Body of pancreas (tissue), 4 donors: ENCODE measurements at regions not wholly inside any gene's neighbourhood (a gene's known extent, or its start where the extent isn't known, plus 50 kb on each side); places are given as distances from the start of the nearest gene placed in this dataset.

ENCODE experiments used
- ATAC-seq: fragments of 150-250 bp; one replicate; pipeline ENCODE4 v1.9.1; 2016
- DNase-seq, 4 donors: peaks; one replicate each; pipeline ENCODE4 v3.0.0-alpha.2; 2019
- H3K27ac ChIP-seq, 4 donors: fragments of 200-600 bp; sonication (generic); 1 replicate in 3 of 4; 2 replicates in 1 of 4; pipeline versions ENCODE4 v1.5.1 to v1.6.1; 2016 to 2019; ENCODE audit warnings: mild to moderate bottlenecking in 1 of 4, mixed read lengths in 1 of 4, moderate library complexity in 1 of 4
- H3K27me3 ChIP-seq, 2 donors: fragments of 200-600 bp; sonication (generic); one replicate each; pipeline ENCODE4 v1.6.0; 2016; ENCODE audit warnings: mild to moderate bottlenecking in 1 of 2
- H3K36me3 ChIP-seq, 2 donors: fragments of 200-600 bp; sonication (generic); replicated peaks in 1 of 2; 2 replicates each; pipeline ENCODE4 v1.5.1; 2016; ENCODE audit warnings: low read depth in 2 of 2; ENCODE audit not compliant: insufficient read depth in 1 of 2
- H3K4me1 ChIP-seq: fragments of 200-600 bp; sonication (generic); one replicate; pipeline ENCODE4 v1.6.0; 2016
- H3K4me3 ChIP-seq, 2 donors: fragments of 200-600 bp; sonication (generic); 1 replicate in 1 of 2; 2 replicates in 1 of 2; pipeline ENCODE4 v1.5.1; 2016 to 2019
- H3K9me3 ChIP-seq, 3 donors: fragments of 200-600 bp; sonication (generic); 1 replicate in 2 of 3; 2 replicates in 1 of 3; pipeline ENCODE4 v1.5.1; 2016
- POLR2A ChIP-seq, 3 donors: fragments of 450-650 bp; IDR thresholded peaks; one replicate each; pipeline ENCODE4 v1.6.1; 2016; ENCODE audit warnings: antibody characterized with exemption in 3 of 3, mild to moderate bottlenecking in 2 of 3
- WGBS, 2 donors: methylation state at CpG; one replicate each; pipeline ENCODE4 v1.1.5; 2017; 5-methylcytosine and 5-hydroxymethylcytosine counted together
- intact Hi-C: fragments of 100-400 bp; cut with DNase I; formaldehyde crosslinking; loops from one replicate; pipeline ENCODE4 v1.15.1; 2023
- TF ChIP-seq, protein P1 (sequence below), 7 experiments: fragments of 450-650 bp in 4 of 7; fragments of 200-600 bp in 3 of 7; sonication (generic) in 3 of 7; IDR thresholded peaks; one replicate each; pipeline ENCODE4 v1.5.1; 2016 to 2019; ENCODE audit warnings: antibody characterized with exemption in 7 of 7

- H3K27ac ChIP-seq: no peak overlapping the region
- 79 to 83% methylated on average over 13 of the region's 13 CpGs for WGBS, 2 donors
Measured at GRCh38 chr12:116426391-116427136, 132.6 kb upstream of the MAP1LC3B2 start.

GRCh38 chr12:116427200-116427930 lies 131.8 kb upstream of the MAP1LC3B2 start:
- no peak overlapping the region for H3K27ac ChIP-seq
- H3K27me3 ChIP-seq: no peaks in the 10 kb centered on the region
- no peaks in the 10 kb centered on the region for H3K4me1 ChIP-seq
- H3K9me3 ChIP-seq: no peaks in the 10 kb centered on the region
- DNase-seq: no peak
- TF ChIP-seq, protein P1, sequence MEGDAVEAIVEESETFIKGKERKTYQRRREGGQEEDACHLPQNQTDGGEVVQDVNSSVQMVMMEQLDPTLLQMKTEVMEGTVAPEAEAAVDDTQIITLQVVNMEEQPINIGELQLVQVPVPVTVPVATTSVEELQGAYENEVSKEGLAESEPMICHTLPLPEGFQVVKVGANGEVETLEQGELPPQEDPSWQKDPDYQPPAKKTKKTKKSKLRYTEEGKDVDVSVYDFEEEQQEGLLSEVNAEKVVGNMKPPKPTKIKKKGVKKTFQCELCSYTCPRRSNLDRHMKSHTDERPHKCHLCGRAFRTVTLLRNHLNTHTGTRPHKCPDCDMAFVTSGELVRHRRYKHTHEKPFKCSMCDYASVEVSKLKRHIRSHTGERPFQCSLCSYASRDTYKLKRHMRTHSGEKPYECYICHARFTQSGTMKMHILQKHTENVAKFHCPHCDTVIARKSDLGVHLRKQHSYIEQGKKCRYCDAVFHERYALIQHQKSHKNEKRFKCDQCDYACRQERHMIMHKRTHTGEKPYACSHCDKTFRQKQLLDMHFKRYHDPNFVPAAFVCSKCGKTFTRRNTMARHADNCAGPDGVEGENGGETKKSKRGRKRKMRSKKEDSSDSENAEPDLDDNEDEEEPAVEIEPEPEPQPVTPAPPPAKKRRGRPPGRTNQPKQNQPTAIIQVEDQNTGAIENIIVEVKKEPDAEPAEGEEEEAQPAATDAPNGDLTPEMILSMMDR (IDR thresholded peaks at IDR 0.05): no peak
- no peak for TF ChIP-seq POLR2A (IDR thresholded peaks at IDR 0.05)
- intact Hi-C loops: no loop called here
- no peak for ATAC-seq
- no peaks in the 10 kb centered on the region for H3K36me3 ChIP-seq
- 54% methylated on average over 19 of the region's 19 CpGs for WGBS, 2 donors
- H3K4me3 ChIP-seq: no peak overlapping the region

More at GRCh38 chr12:116426391-116427136, 132.6 kb upstream of the MAP1LC3B2 start:
- no peaks in the 10 kb centered on the region for H3K27me3 ChIP-seq
- peak; percentile 60 for ATAC-seq
- no peaks in the 10 kb centered on the region for H3K4me1 ChIP-seq
- no peak overlapping the region for H3K4me3 ChIP-seq
- DNase-seq: peak; percentile 15 to 58 (median 31)
- no peaks in the 10 kb centered on the region for H3K9me3 ChIP-seq
- no peak for TF ChIP-seq POLR2A (IDR thresholded peaks at IDR 0.05)
- TF ChIP-seq, protein P1 (IDR thresholded peaks at IDR 0.05): no peak
- no peaks in the 10 kb centered on the region for H3K36me3 ChIP-seq
- intact Hi-C loops: no loop called here

GRCh38 chr12:116429826-116430360 lies 129.3 kb upstream of the MAP1LC3B2 start:
- WGBS, 2 donors: 81 to 82% methylated on average over 7 of the region's 7 CpGs
- no peak for ATAC-seq
- H3K36me3 ChIP-seq: no peaks in the 10 kb centered on the region
- intact Hi-C loops: no loop called here
- TF ChIP-seq POLR2A (IDR thresholded peaks at IDR 0.05): no peak
- TF ChIP-seq, protein P1 (IDR thresholded peaks at IDR 0.05): no peak
- no peak for DNase-seq
- no peaks in the 10 kb centered on the region for H3K9me3 ChIP-seq
- H3K4me1 ChIP-seq: peaks cover 14% of the 10 kb centered on the region
- H3K4me3 ChIP-seq: no peak overlapping the region
- H3K27ac ChIP-seq: no peak overlapping the region
- H3K27me3 ChIP-seq: no peaks in the 10 kb centered on the region

- 87 to 100% methylated on average over 4 to 5 of the region's 5 CpGs for WGBS, 2 donors
Measured at GRCh38 chr12:116430911-116431565, 128.1 kb upstream of the MAP1LC3B2 start.

More at GRCh38 chr12:116430911-116431565, 128.1 kb upstream of the MAP1LC3B2 start:
- TF ChIP-seq, protein P1 (IDR thresholded peaks at IDR 0.05): no peak
- no peak for TF ChIP-seq POLR2A (IDR thresholded peaks at IDR 0.05)
- ATAC-seq: no peak
- no peak overlapping the region for H3K4me3 ChIP-seq
- no peak for DNase-seq
- no peaks in the 10 kb centered on the region for H3K9me3 ChIP-seq
- no peaks in the 10 kb centered on the region for H3K27me3 ChIP-seq
- intact Hi-C loops: no loop called here
- no peak overlapping the region for H3K27ac ChIP-seq
- H3K36me3 ChIP-seq: no peaks in the 10 kb centered on the region
- peaks cover 15% of the 10 kb centered on the region for H3K4me1 ChIP-seq
